ENCODE measurements at regions not wholly inside any gene's neighbourhood (a gene's known extent, or its start where the extent isn't known, plus 50 kb on each side); places are given as distances from the start of the nearest gene placed in this dataset.

- intact Hi-C loops (cut with DNase I; ENCODE audit: low total_unique reads) = no loop called here
These were observed 173.5 kb upstream of the DMAC1 start for GRCh38 chr9:7973123-7973522.

GRCh38 chr9:7970681-7971330 lies 171.2 kb upstream of the DMAC1 start:
- Histone ChIP-seq H3K4me1 (no peaks in the 10 kb centered on the region), H3K9me3 (no peaks in the 10 kb centered on the region), H3K27ac (no peak overlapping the region), H3K36me3 (no peaks in the 10 kb centered on the region), H3K4me3 (no peak overlapping the region), H3K27me3 (no peaks in the 10 kb centered on the region)
- DNase-seq = no peak
- TF ChIP-seq POLR2A (IDR thresholded peaks at IDR 0.05) = no peak
- intact Hi-C loops (cut with DNase I; ENCODE audit: low total_unique reads) = no loop called here

More at GRCh38 chr9:7973123-7973522, 173.5 kb upstream of the DMAC1 start:
- no peak overlapping the region for H3K4me3 ChIP-seq
- no peak for DNase-seq
- no peaks in the 10 kb centered on the region for H3K9me3 ChIP-seq
- TF ChIP-seq CTCF (IDR thresholded peaks at IDR 0.05) = no peak
- no peak for TF ChIP-seq POLR2A (IDR thresholded peaks at IDR 0.05)
- H3K27me3 ChIP-seq = no peaks in the 10 kb centered on the region
- H3K4me1 ChIP-seq = no peaks in the 10 kb centered on the region
- no peaks in the 10 kb centered on the region for H3K36me3 ChIP-seq
- H3K27ac ChIP-seq = no peak overlapping the region

GRCh38 chr9:7968687-7969086 lies 169.1 kb upstream of the DMAC1 start:
- H3K27me3 ChIP-seq = no peaks in the 10 kb centered on the region
- intact Hi-C loops (cut with DNase I; ENCODE audit: low total_unique reads) = no loop called here
- no peaks in the 10 kb centered on the region for H3K9me3 ChIP-seq
- H3K4me3 ChIP-seq = no peak overlapping the region
- TF ChIP-seq POLR2A (IDR thresholded peaks at IDR 0.05) (no peak), CTCF (IDR thresholded peaks at IDR 0.05) (no peak)
- no peaks in the 10 kb centered on the region for H3K36me3 ChIP-seq
- no peaks in the 10 kb centered on the region for H3K4me1 ChIP-seq
- DNase-seq = no peak
- no peak overlapping the region for H3K27ac ChIP-seq

GRCh38 chr9:7967851-7968250 lies 168.3 kb upstream of the DMAC1 start:
- TF ChIP-seq POLR2A (IDR thresholded peaks at IDR 0.05) (no peak), CTCF (IDR thresholded peaks at IDR 0.05) (no peak)

GRCh38 chr9:7967093-7967827 lies 167.7 kb upstream of the DMAC1 start:
- Histone ChIP-seq H3K9me3 (no peaks in the 10 kb centered on the region), H3K4me3 (no peak overlapping the region), H3K36me3 (no peaks in the 10 kb centered on the region), H3K27ac (no peak overlapping the region), H3K4me1 (no peaks in the 10 kb centered on the region), H3K27me3 (no peaks in the 10 kb centered on the region)
- no peak for DNase-seq
- TF ChIP-seq CTCF (IDR thresholded peaks at IDR 0.05) (no peak), POLR2A (IDR thresholded peaks at IDR 0.05) (no peak)
- intact Hi-C loops (cut with DNase I; ENCODE audit: low total_unique reads) = no loop called here

More at GRCh38 chr9:7967851-7968250, 168.3 kb upstream of the DMAC1 start:
- intact Hi-C loops (cut with DNase I; ENCODE audit: low total_unique reads) = no loop called here
- Histone ChIP-seq H3K27ac (no peak overlapping the region), H3K36me3 (no peaks in the 10 kb centered on the region), H3K9me3 (no peaks in the 10 kb centered on the region), H3K4me1 (no peaks in the 10 kb centered on the region), H3K27me3 (no peaks in the 10 kb centered on the region), H3K4me3 (no peak overlapping the region)
- DNase-seq = no peak
